IMR-90 (cell line): ENCODE measurements at regions not wholly inside any gene's neighbourhood (a gene's known extent, or its start where the extent isn't known, plus 50 kb on each side); places are given as distances from the start of the nearest gene placed in this dataset.

Source experiments
- CHD1 ChIP-seq: IDR thresholded peaks from 2 replicates; pipeline ENCODE4 v1.6.1; 2012; ENCODE audit warnings: low read depth, low read length, improper control_type of control experiment
- MAFK ChIP-seq: IDR thresholded peaks from 2 replicates; pipeline ENCODE4 v1.6.1; 2012; ENCODE audit warnings: low read depth, low read length, improper control_type of control experiment
- MAZ ChIP-seq: IDR thresholded peaks from 2 replicates; pipeline ENCODE4 v1.6.1; 2012; ENCODE audit warnings: low read depth, mild to moderate bottlenecking, low read length, improper control_type of control experiment, moderate library complexity, borderline replicate concordance
- MXI1 ChIP-seq: IDR thresholded peaks from 2 replicates; pipeline ENCODE4 v1.6.1; 2012; ENCODE audit warnings: low read depth, mild to moderate bottlenecking, low read length, moderate library complexity, borderline replicate concordance
- NFE2L2 ChIP-seq: fragments of 150-350 bp; IDR thresholded peaks from 2 replicates; pipeline ENCODE4 v1.6.1; 2016; ENCODE audit warnings: low read depth, mild to moderate bottlenecking, low read length
- POLR2A ChIP-seq: IDR thresholded peaks from 2 replicates; pipeline ENCODE4 v1.6.1; 2012; ENCODE audit warnings: mild to moderate bottlenecking, low read depth, low read length
- RAD21 ChIP-seq: IDR thresholded peaks from 2 replicates; pipeline ENCODE4 v1.6.1; 2012; ENCODE audit warnings: low read length, improper control_type of control experiment
- RFX5 ChIP-seq: IDR thresholded peaks from 2 replicates; pipeline ENCODE4 v1.8.0; 2012; ENCODE audit warnings: low read depth, mild to moderate bottlenecking, low read length, moderate library complexity
- SMC3 ChIP-seq: fragments of 150-350 bp; IDR thresholded peaks from 2 replicates; pipeline ENCODE4 v1.6.1; 2016; ENCODE audit warnings: low read depth, mild to moderate bottlenecking, antibody characterized with exemption, low read length, moderate library complexity
- TF ChIP-seq, protein P1 (sequence below): conservative IDR thresholded peaks from 2 replicates; pipeline ENCODE4 v1.5.1; 2012; ENCODE audit warnings: mild to moderate bottlenecking, low read depth, low read length, improper control_type of control experiment
- TF ChIP-seq, protein P2 (sequence below): fragments of 150-350 bp; IDR thresholded peaks from 2 replicates; pipeline ENCODE4 v1.6.1; 2017; ENCODE audit warnings: mild to moderate bottlenecking, antibody characterized with exemption, low read length, low read depth

GRCh38 chr10:89891006-89891535 lies 189.7 kb downstream of the KIF20B start:
- TF ChIP-seq, protein P1, sequence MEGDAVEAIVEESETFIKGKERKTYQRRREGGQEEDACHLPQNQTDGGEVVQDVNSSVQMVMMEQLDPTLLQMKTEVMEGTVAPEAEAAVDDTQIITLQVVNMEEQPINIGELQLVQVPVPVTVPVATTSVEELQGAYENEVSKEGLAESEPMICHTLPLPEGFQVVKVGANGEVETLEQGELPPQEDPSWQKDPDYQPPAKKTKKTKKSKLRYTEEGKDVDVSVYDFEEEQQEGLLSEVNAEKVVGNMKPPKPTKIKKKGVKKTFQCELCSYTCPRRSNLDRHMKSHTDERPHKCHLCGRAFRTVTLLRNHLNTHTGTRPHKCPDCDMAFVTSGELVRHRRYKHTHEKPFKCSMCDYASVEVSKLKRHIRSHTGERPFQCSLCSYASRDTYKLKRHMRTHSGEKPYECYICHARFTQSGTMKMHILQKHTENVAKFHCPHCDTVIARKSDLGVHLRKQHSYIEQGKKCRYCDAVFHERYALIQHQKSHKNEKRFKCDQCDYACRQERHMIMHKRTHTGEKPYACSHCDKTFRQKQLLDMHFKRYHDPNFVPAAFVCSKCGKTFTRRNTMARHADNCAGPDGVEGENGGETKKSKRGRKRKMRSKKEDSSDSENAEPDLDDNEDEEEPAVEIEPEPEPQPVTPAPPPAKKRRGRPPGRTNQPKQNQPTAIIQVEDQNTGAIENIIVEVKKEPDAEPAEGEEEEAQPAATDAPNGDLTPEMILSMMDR: no peak
- no peak for TF ChIP-seq MAZ
- no peak for TF ChIP-seq MXI1
- TF ChIP-seq RFX5: no peak
- TF ChIP-seq, protein P2, sequence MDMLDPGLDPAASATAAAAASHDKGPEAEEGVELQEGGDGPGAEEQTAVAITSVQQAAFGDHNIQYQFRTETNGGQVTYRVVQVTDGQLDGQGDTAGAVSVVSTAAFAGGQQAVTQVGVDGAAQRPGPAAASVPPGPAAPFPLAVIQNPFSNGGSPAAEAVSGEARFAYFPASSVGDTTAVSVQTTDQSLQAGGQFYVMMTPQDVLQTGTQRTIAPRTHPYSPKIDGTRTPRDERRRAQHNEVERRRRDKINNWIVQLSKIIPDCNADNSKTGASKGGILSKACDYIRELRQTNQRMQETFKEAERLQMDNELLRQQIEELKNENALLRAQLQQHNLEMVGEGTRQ: no peak
- TF ChIP-seq SMC3: no peak
- no peak for TF ChIP-seq RAD21
- no peak for TF ChIP-seq POLR2A
- TF ChIP-seq NFE2L2: no peak
- no peak for TF ChIP-seq CHD1
- TF ChIP-seq MAFK: no peak
